HepG2 (cell line): ENCODE measurements at regions not wholly inside any gene's neighbourhood (a gene's known extent, or its start where the extent isn't known, plus 50 kb on each side); places are given as distances from the start of the nearest gene placed in this dataset.

ENCODE experiments used
- EP300 ChIP-seq, 3 experiments: sonication (generic) in 1 of 3; formaldehyde crosslinking in 1 of 3; IDR thresholded peaks; 2 replicates each; pipeline versions ENCODE4 v1.5.1 to v1.6.1; 2011 to 2020; ENCODE audit warnings: low read depth in 2 of 3, low read length in 2 of 3, borderline replicate concordance in 1 of 3, improper control_type of control experiment in 1 of 3, mild to moderate bottlenecking in 1 of 3, missing genetic modification reagents in 1 of 3, moderate library complexity in 1 of 3
- NFIB ChIP-seq: sonication (generic); formaldehyde crosslinking; IDR thresholded peaks from 2 replicates; pipeline ENCODE4 v1.9.0; 2021; ENCODE audit warnings: missing genetic modification reagents, mild to moderate bottlenecking, borderline replicate concordance
- POLR2AphosphoS5 ChIP-seq: IDR thresholded peaks from 2 replicates; pipeline ENCODE4 v1.6.1; 2012; ENCODE audit warnings: low read depth, low read length
- YY1 ChIP-seq: IDR thresholded peaks from 2 replicates; pipeline ENCODE4 v1.6.1; 2011; ENCODE audit warnings: low read length, low read depth, moderate library complexity, mild to moderate bottlenecking; ENCODE audit not compliant: insufficient read depth, insufficient replicate concordance
- ZNF230 ChIP-seq: sonication (generic); formaldehyde crosslinking; IDR thresholded peaks from 2 replicates; pipeline ENCODE4 v1.4.0; 2020; ENCODE audit warnings: mild to moderate bottlenecking, missing genetic modification reagents
- ZNF546 ChIP-seq: sonication (generic); formaldehyde crosslinking; conservative IDR thresholded peaks from 2 replicates; pipeline ENCODE4 v1.8.1; 2023; ENCODE audit warnings: mild to moderate bottlenecking, missing genetic modification reagents
- TF ChIP-seq, protein P1 (sequence below): sonication (generic); formaldehyde crosslinking; IDR thresholded peaks from 2 replicates; pipeline ENCODE4 v1.5.0; 2020; ENCODE audit warnings: mild to moderate bottlenecking, missing genetic modification reagents, moderate library complexity
- TF ChIP-seq, protein P2 (sequence below): sonication (generic); formaldehyde crosslinking; IDR thresholded peaks from 2 replicates; pipeline ENCODE4 v1.4.0; 2020; ENCODE audit warnings: missing genetic modification reagents

DNA sequence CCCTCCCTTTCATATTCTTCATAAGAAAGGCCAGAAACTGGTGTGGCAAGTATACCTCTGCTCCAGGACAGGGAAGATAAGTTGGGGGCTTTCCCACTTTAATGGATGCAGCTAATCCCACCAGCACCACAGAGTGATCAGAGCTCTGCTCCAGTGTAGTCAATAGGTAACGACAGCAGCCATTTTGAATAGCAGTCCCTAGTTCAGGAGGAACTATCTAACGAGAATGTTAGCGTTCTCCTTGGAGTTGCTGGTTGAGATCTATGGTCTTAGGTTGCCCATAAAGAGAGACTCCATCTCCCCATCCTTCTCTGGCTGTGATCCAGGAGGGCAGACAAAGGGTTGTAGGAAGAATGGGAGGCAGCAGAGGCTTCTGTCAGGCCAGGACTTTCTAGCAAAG is 64.0 kb upstream of the CCDC90B start:
- TF ChIP-seq, protein P1, sequence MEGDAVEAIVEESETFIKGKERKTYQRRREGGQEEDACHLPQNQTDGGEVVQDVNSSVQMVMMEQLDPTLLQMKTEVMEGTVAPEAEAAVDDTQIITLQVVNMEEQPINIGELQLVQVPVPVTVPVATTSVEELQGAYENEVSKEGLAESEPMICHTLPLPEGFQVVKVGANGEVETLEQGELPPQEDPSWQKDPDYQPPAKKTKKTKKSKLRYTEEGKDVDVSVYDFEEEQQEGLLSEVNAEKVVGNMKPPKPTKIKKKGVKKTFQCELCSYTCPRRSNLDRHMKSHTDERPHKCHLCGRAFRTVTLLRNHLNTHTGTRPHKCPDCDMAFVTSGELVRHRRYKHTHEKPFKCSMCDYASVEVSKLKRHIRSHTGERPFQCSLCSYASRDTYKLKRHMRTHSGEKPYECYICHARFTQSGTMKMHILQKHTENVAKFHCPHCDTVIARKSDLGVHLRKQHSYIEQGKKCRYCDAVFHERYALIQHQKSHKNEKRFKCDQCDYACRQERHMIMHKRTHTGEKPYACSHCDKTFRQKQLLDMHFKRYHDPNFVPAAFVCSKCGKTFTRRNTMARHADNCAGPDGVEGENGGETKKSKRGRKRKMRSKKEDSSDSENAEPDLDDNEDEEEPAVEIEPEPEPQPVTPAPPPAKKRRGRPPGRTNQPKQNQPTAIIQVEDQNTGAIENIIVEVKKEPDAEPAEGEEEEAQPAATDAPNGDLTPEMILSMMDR (CRISPR knock-in tag) = no peak
- TF ChIP-seq POLR2AphosphoS5 (no peak), YY1 (no peak), NFIB (CRISPR knock-in tag) (no peak), ZNF230 (CRISPR knock-in tag) (no peak), ZNF546 (no peak), EP300 (IDR thresholded peaks at IDR 0.05; ENCODE audit: low read depth in 2 of 2, low read length in 2 of 2) (no peak), EP300 (CRISPR knock-in tag; IDR thresholded peaks at IDR 0.05; ENCODE audit: borderline replicate concordance) (no peak)
- TF ChIP-seq, protein P2, sequence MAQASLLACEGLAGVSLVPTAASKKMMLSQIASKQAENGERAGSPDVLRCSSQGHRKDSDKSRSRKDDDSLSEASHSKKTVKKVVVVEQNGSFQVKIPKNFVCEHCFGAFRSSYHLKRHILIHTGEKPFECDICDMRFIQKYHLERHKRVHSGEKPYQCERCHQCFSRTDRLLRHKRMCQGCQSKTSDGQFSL (CRISPR knock-in tag) = no peak
